HEK293T (cell line): ENCODE measurements at regions not wholly inside any gene's neighbourhood (a gene's known extent, or its start where the extent isn't known, plus 50 kb on each side); places are given as distances from the start of the nearest gene placed in this dataset.

ENCODE experiments used
- CTCF ChIA-PET: fragments of 350-600 bp; formaldehyde crosslinking; extraction: SDS; loops from one replicate; lab custom pipeline; 2021; ENCODE audit warnings: antibody characterized with exemption, inconsistent platforms; lab: Yijun Ruan, JAX
- POLR2A ChIA-PET: fragments of 350-600 bp; formaldehyde crosslinking; extraction: SDS; loops from one replicate; lab custom pipeline; 2020; ENCODE audit warnings: antibody characterized with exemption, inconsistent platforms; lab: Yijun Ruan, JAX
- DNase-seq: peaks from one replicate; pipeline ENCODE4 v3.0.0; 2012; ENCODE audit warnings: mixed read lengths; ENCODE audit errors: extremely low spot score
- ARNT ChIP-seq: fragments of 450-650 bp; IDR thresholded peaks from 2 replicates; pipeline ENCODE4 v1.6.1; 2017; ENCODE audit warnings: mild to moderate bottlenecking
- BHLHE40 ChIP-seq: fragments of 450-650 bp; IDR thresholded peaks from 2 replicates; pipeline ENCODE4 v1.6.1; 2016; ENCODE audit warnings: mild to moderate bottlenecking, moderate library complexity, borderline replicate concordance
- CTBP1 ChIP-seq: fragments of 450-650 bp; IDR thresholded peaks from 2 replicates; pipeline ENCODE4 v1.6.1; 2016; ENCODE audit warnings: borderline replicate concordance
- ELF4 ChIP-seq: fragments of 450-650 bp; IDR thresholded peaks from 2 replicates; pipeline ENCODE4 v1.6.1; 2017; ENCODE audit warnings: antibody characterized with exemption
- FOXA1 ChIP-seq: fragments of 450-650 bp; IDR thresholded peaks from 2 replicates; pipeline ENCODE4 v1.6.1; 2016; ENCODE audit warnings: mild to moderate bottlenecking
- FOXK2 ChIP-seq: fragments of 450-650 bp; IDR thresholded peaks from 2 replicates; pipeline ENCODE4 v1.6.1; 2016; ENCODE audit warnings: mild to moderate bottlenecking
- FOXM1 ChIP-seq: fragments of 450-650 bp; IDR thresholded peaks from 2 replicates; pipeline ENCODE4 v1.6.1; 2017; ENCODE audit warnings: mild to moderate bottlenecking, borderline replicate concordance
- HDGF ChIP-seq: fragments of 450-650 bp; IDR thresholded peaks from 2 replicates; pipeline ENCODE4 v1.6.1; 2017; ENCODE audit warnings: antibody characterized with exemption, borderline replicate concordance
- L3MBTL2 ChIP-seq: fragments of 450-650 bp; conservative IDR thresholded peaks from 2 replicates; pipeline ENCODE4 v1.6.1; 2016; ENCODE audit warnings: mild to moderate bottlenecking
- LEF1 ChIP-seq: fragments of 450-650 bp; IDR thresholded peaks from 2 replicates; pipeline ENCODE4 v1.6.1; 2017; ENCODE audit warnings: mild to moderate bottlenecking, borderline replicate concordance
- NFRKB ChIP-seq: fragments of 450-650 bp; IDR thresholded peaks from 2 replicates; pipeline ENCODE4 v1.6.1; 2016; ENCODE audit warnings: mild to moderate bottlenecking, moderate library complexity
- SP1 ChIP-seq: fragments of 450-650 bp; IDR thresholded peaks from 2 replicates; pipeline ENCODE4 v1.6.1; 2017
- SUZ12 ChIP-seq: fragments of 450-650 bp; IDR thresholded peaks from 2 replicates; pipeline ENCODE4 v1.6.1; 2016; ENCODE audit warnings: mild to moderate bottlenecking
- TARDBP ChIP-seq: fragments of 450-650 bp; IDR thresholded peaks from 2 replicates; pipeline ENCODE4 v1.6.1; 2016
- ZNF384 ChIP-seq: fragments of 450-650 bp; IDR thresholded peaks from 2 replicates; pipeline ENCODE4 v1.6.1; 2016
- TF ChIP-seq, protein P1 (sequence below): fragments of 450-650 bp; IDR thresholded peaks from 2 replicates; pipeline ENCODE4 v1.6.1; 2016

DNA sequence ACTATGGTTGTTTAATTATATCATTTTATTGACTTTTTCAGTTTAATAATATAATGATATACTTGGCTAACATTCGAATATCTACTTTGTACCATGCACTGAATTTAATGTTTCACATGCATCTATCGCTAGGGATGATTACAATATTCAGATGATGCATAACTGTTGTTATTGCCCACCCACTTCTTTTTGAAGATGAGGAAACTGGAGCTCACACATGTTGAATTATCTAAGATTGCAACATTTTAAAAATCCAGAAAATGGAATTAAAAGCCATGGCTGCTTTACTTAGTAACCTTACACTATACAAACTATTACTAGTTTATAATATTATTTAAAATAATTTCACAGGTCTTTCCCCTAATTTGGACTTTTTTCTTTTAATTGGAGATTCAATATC is 171.7 kb downstream of the TLR4 start:
- DNase-seq, result no peak
- CTCF ChIA-PET, result no interaction called here

GRCh38 chr9:117882171-117882570 is 178.0 kb downstream of the TLR4 start:
- ChIA-PET POLR2A (no interaction called here), CTCF (no interaction called here)
- DNase-seq, result no peak
- TF ChIP-seq BHLHE40, result no peak

More for the DNA sequence above, 171.7 kb downstream of the TLR4 start:
- TF ChIP-seq BHLHE40 (no peak), SUZ12 (no peak)
- POLR2A ChIA-PET, result no interaction called here

- CTCF ChIA-PET, result interaction anchor here (0.5 kb wide), 1 partner anchor 842 kb away, joined by 5 read pairs; no protein-coding TSS in a partner anchor
- no peak for DNase-seq
- POLR2A ChIA-PET, result no interaction called here
- TF ChIP-seq BHLHE40 (no peak), CTBP1 (no peak), L3MBTL2 (no peak), TARDBP (no peak), NFRKB (no peak), ARNT (no peak), SUZ12 (no peak), SP1 (no peak), FOXM1 (no peak), ELF4 (no peak), LEF1 (no peak), HDGF (no peak), FOXK2 (no peak), ZNF384 (no peak), FOXA1 (no peak)
- TF ChIP-seq, protein P1, sequence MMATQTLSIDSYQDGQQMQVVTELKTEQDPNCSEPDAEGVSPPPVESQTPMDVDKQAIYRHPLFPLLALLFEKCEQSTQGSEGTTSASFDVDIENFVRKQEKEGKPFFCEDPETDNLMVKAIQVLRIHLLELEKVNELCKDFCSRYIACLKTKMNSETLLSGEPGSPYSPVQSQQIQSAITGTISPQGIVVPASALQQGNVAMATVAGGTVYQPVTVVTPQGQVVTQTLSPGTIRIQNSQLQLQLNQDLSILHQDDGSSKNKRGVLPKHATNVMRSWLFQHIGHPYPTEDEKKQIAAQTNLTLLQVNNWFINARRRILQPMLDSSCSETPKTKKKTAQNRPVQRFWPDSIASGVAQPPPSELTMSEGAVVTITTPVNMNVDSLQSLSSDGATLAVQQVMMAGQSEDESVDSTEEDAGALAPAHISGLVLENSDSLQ, result no peak
Observed at GRCh38 chr9:117886616-117887015, 182.4 kb downstream of the TLR4 start.

- ChIA-PET CTCF (no interaction called here), POLR2A (no interaction called here)
- DNase-seq, result no peak
- TF ChIP-seq ELF4, result no peak
- TF ChIP-seq TARDBP, result no peak
- no peak for TF ChIP-seq FOXM1
- TF ChIP-seq NFRKB, result no peak
- TF ChIP-seq, protein P1, result no peak
- no peak for TF ChIP-seq ARNT
- no peak for TF ChIP-seq HDGF
Observed at GRCh38 chr9:117887383-117887782, 183.2 kb downstream of the TLR4 start.

DNA sequence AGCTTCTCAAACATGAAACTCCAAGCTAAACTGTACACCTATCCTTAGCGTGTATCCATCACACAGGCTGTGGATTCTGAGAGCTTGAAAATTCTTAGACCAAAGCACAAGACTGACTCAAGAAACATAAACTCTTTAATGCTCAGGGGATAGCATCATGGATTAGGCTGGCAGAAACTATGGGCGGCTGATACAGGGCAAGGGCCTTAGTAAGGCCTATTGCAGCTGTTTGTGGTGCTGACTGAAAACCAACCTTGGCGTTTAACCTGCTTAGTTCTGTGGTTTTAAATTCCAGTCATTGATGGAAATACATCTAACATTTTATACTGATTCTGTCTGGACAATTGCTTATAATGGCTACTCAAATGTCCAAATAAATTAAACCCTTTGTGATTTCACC is 183.7 kb downstream of the TLR4 start:
- ChIA-PET POLR2A (no interaction called here), CTCF (no interaction called here)
- no peak for DNase-seq
- no peak for TF ChIP-seq FOXK2
- TF ChIP-seq, protein P1, result no peak

- TF ChIP-seq NFRKB, result no peak
- no peak for TF ChIP-seq FOXK2
- no peak for TF ChIP-seq ELF4
- no peak for TF ChIP-seq FOXM1
- no peak for TF ChIP-seq FOXA1
- DNase-seq, result no peak
- CTCF ChIA-PET, result no interaction called here
- POLR2A ChIA-PET, result no interaction called here
Observed at GRCh38 chr9:117903453-117903852, 199.2 kb downstream of the TLR4 start.

- TF ChIP-seq TARDBP (no peak), L3MBTL2 (no peak), ARNT (no peak), CTBP1 (no peak), FOXM1 (no peak), SUZ12 (no peak), LEF1 (no peak), NFRKB (no peak), FOXA1 (no peak), ELF4 (no peak), HDGF (no peak), SP1 (no peak)
- TF ChIP-seq, protein P1, result no peak
- no peak for DNase-seq
- ChIA-PET CTCF (no interaction called here), POLR2A (no interaction called here)
Observed at GRCh38 chr9:117906763-117907162, 202.6 kb downstream of the TLR4 start.
